K562 (cell line): ENCODE measurements at regions not wholly inside any gene's neighbourhood (a gene's known extent, or its start where the extent isn't known, plus 50 kb on each side); places are given as distances from the start of the nearest gene placed in this dataset.

Source experiments
- ATAC-seq: fragments of 200-7000 bp; cut with Tn5 transposase; 3 replicates; pipeline ENCODE4 v1.9.1; 2020; ENCODE audit warnings: moderate library complexity
- BruUV-seq: library from RNA; stranded (reverse); fragments of 400-500 nt; replicated peaks from 2 replicates; lab custom pipeline; 2021; lab: Mats Ljungman, UMichigan
- CTCF ChIA-PET: fragments of 300-600 bp; formaldehyde crosslinking; extraction: SDS; loops from one replicate; lab custom pipeline; 2021; ENCODE audit warnings: low intra/inter-chr PET ratio; lab: Yijun Ruan, JAX
- POLR2A ChIA-PET: fragments of 300-600, 350-650 bp; sonication (Branson Sonifier 250); formaldehyde crosslinking; extraction: SDS; loops from one replicate; lab custom pipeline; 2021; ENCODE audit warnings: antibody characterized with exemption, inconsistent platforms; lab: Yijun Ruan, JAX
- DNase-seq, 4 experiments: peaks; one replicate each; pipeline versions ENCODE4 v3.0.0 to v3.0.0-alpha.2; 2011 to 2018; ENCODE audit warnings: low spot score in 3 of 4, mixed read lengths in 3 of 4; ENCODE audit errors: extremely low read depth in 1 of 4
- FAIRE-seq: peaks from 2 replicates; lab custom pipeline; 2011; peaks lifted over from hg19 to GRCh38; lab: Jason Lieb, UNC
- H2AFZ ChIP-seq: 2 replicates; pipeline ENCODE4 v1.6.0; 2011; ENCODE audit warnings: low read depth, low read length, control low read depth, inconsistent platforms
- H3K27ac ChIP-seq: fragments of 200-600 bp; 3 replicates; pipeline ENCODE4 v1.8.0; 2011; ENCODE audit warnings: low read depth, mild to moderate bottlenecking, control low read depth, inconsistent platforms, low read length, moderate library complexity, mixed read lengths; ENCODE audit errors: extremely low read depth
- H3K27me3 ChIP-seq, 2 experiments: fragments of 300-600 bp in 1 of 2; 2 replicates in 1 of 2; 3 replicates in 1 of 2; pipeline versions ENCODE4 v1.6.0 to v1.8.0; 2011; ENCODE audit warnings: inconsistent platforms in 2 of 2, low read length in 2 of 2, mild to moderate bottlenecking in 1 of 2, mixed read lengths in 1 of 2, moderate library complexity in 1 of 2; ENCODE audit not compliant: control insufficient read depth in 2 of 2, insufficient read depth in 2 of 2
- H3K36me3 ChIP-seq: fragments of 300-600 bp; 3 replicates; pipeline ENCODE4 v1.8.0; 2011; ENCODE audit warnings: mild to moderate bottlenecking, low read length, inconsistent platforms; ENCODE audit not compliant: control insufficient read depth, insufficient read depth
- H3K4me1 ChIP-seq, 2 experiments: fragments of 200-600 bp in 1 of 2; replicated peaks in 1 of 2; 2 replicates in 1 of 2; 3 replicates in 1 of 2; pipeline versions ENCODE4 v1.5.1 to v1.8.0; 2011; ENCODE audit warnings: inconsistent platforms in 2 of 2, low read length in 2 of 2, mild to moderate bottlenecking in 1 of 2, mixed read lengths in 1 of 2, moderate library complexity in 1 of 2; ENCODE audit not compliant: control insufficient read depth in 2 of 2, insufficient read depth in 2 of 2
- H3K4me2 ChIP-seq: 2 replicates; pipeline ENCODE4 v1.6.1; 2011; ENCODE audit warnings: low read length, control low read depth, inconsistent platforms, mixed read lengths; ENCODE audit not compliant: insufficient read depth
- H3K4me3 ChIP-seq: fragments of 200-600 bp; sonication (generic), shearing (Covaris generic); 2 replicates; pipeline ENCODE4 v1.5.1; 2016; ENCODE audit warnings: control low read depth, inconsistent platforms
- H3K79me2 ChIP-seq: fragments of 200-600 bp; 3 replicates; pipeline ENCODE4 v1.8.0; 2011; ENCODE audit warnings: low read length, inconsistent platforms; ENCODE audit not compliant: control insufficient read depth, insufficient read depth
- H3K9ac ChIP-seq, 2 experiments: 2 replicates each; pipeline versions ENCODE4 v1.6.0 to v1.6.1; 2011; ENCODE audit warnings: low read depth in 2 of 2, low read length in 2 of 2, control low read depth in 1 of 2, inconsistent platforms in 1 of 2, mild to moderate bottlenecking in 1 of 2, mixed read lengths in 1 of 2; ENCODE audit not compliant: insufficient read depth in 1 of 2
- H3K9me1 ChIP-seq: one replicate; pipeline ENCODE4 v1.6.0; 2011; ENCODE audit warnings: inconsistent platforms, mild to moderate bottlenecking, low read length, moderate library complexity; ENCODE audit not compliant: control insufficient read depth, insufficient read depth
- H3K9me3 ChIP-seq: replicated peaks from 2 replicates; pipeline ENCODE4 v1.5.1; 2011; ENCODE audit warnings: low read depth, low read length, inconsistent platforms; ENCODE audit not compliant: control insufficient read depth, insufficient read depth
- H4K20me1 ChIP-seq: replicated peaks from 2 replicates; pipeline ENCODE4 v1.6.1; 2011; ENCODE audit warnings: low read length, inconsistent platforms, mixed read lengths; ENCODE audit not compliant: control insufficient read depth, insufficient read depth
- ARHGAP35 ChIP-seq: fragments of 450-650 bp; IDR thresholded peaks from 2 replicates; pipeline ENCODE4 v1.6.1; 2018; ENCODE audit not compliant: partially characterized antibody
- BRD9 ChIP-seq: fragments of 450-650 bp; IDR thresholded peaks from 2 replicates; pipeline ENCODE4 v1.6.1; 2018; ENCODE audit warnings: low read depth; ENCODE audit not compliant: partially characterized antibody
- FOXJ3 ChIP-seq: sonication (generic); formaldehyde crosslinking; IDR thresholded peaks from 2 replicates; pipeline ENCODE4 v1.4.0; 2020; ENCODE audit warnings: mild to moderate bottlenecking, missing genetic modification reagents
- IRF2 ChIP-seq: sonication (generic); formaldehyde crosslinking; IDR thresholded peaks from 2 replicates; pipeline ENCODE4 v1.8.1; 2022; ENCODE audit warnings: mild to moderate bottlenecking, missing genetic modification reagents
- KDM2B ChIP-seq: fragments of 250-450 bp; sonication (Bioruptor Pico); IDR thresholded peaks from 2 replicates; pipeline ENCODE4 v1.8.0; 2021; ENCODE audit warnings: mild to moderate bottlenecking, moderate library complexity
- MLLT1 ChIP-seq, 2 experiments: fragments of 450-650 bp; IDR thresholded peaks; 2 replicates each; pipeline ENCODE4 v1.6.1; 2016
- NFXL1 ChIP-seq: fragments of 450-650 bp; formaldehyde crosslinking; IDR thresholded peaks from 2 replicates; pipeline ENCODE4 v1.4.0; 2021; ENCODE audit warnings: mild to moderate bottlenecking
- POLR3A ChIP-seq: IDR thresholded peaks from 2 replicates; pipeline ENCODE4 v1.6.1; 2011; ENCODE audit warnings: borderline replicate concordance, mild to moderate bottlenecking, moderate library complexity; ENCODE audit not compliant: insufficient read length, insufficient read depth; ENCODE audit errors: extremely low read depth
- SAFB2 ChIP-seq: fragments of 200-400 bp; formaldehyde crosslinking; IDR thresholded peaks from 2 replicates; pipeline ENCODE4 v1.6.1; 2018; ENCODE audit warnings: borderline replicate concordance, low read length, low read depth, moderate library complexity; ENCODE audit not compliant: severe bottlenecking
- SFPQ ChIP-seq: fragments of 200-400 bp; formaldehyde crosslinking; IDR thresholded peaks from 2 replicates; pipeline ENCODE4 v1.6.1; 2017; ENCODE audit warnings: mild to moderate bottlenecking, low read depth, low read length, moderate library complexity
- YY1 ChIP-seq, 3 experiments: IDR thresholded peaks; 2 replicates each; pipeline ENCODE4 v1.6.1; 2011; ENCODE audit warnings: low read length in 2 of 3, mild to moderate bottlenecking in 2 of 3, moderate library complexity in 2 of 3, borderline replicate concordance in 1 of 3, control low read depth in 1 of 3, low read depth in 1 of 3; ENCODE audit not compliant: insufficient read depth in 3 of 3, insufficient replicate concordance in 2 of 3, control insufficient read depth in 1 of 3, insufficient read length in 1 of 3; ENCODE audit errors: extremely low read depth in 1 of 3
- ZNF511 ChIP-seq: sonication (generic); formaldehyde crosslinking; IDR thresholded peaks from 2 replicates; pipeline ENCODE4 v1.8.0; 2022; ENCODE audit warnings: mild to moderate bottlenecking, missing genetic modification reagents
- WGBS: fragments of 100-300 bp; shearing (Covaris generic); methylation state at CpG from one replicate; pipeline ENCODE4 v1.1.6; 2016; ENCODE audit warnings: low coverage, mixed read lengths; ENCODE audit not compliant: insufficient coverage; ENCODE audit errors: missing lambda C conversion rate; 5-methylcytosine and 5-hydroxymethylcytosine counted together
- in situ Hi-C: fragments of 300-500 bp; cut with MboI; formaldehyde crosslinking; loops from 4 replicates; pipeline ENCODE4 v1.15.0; 2018; ENCODE audit warnings: inconsistent platforms, mixed read lengths
- intact Hi-C: fragments of 100-400 bp; cut with micrococcal nuclease; formaldehyde crosslinking; loops from 2 replicates; pipeline ENCODE4 v1.14.2; 2022
- TF ChIP-seq, protein P1 (sequence below): fragments of 250-450 bp; sonication (Bioruptor Pico); IDR thresholded peaks from 2 replicates; pipeline ENCODE4 v1.5.0; 2022; ENCODE audit warnings: mild to moderate bottlenecking

DNA sequence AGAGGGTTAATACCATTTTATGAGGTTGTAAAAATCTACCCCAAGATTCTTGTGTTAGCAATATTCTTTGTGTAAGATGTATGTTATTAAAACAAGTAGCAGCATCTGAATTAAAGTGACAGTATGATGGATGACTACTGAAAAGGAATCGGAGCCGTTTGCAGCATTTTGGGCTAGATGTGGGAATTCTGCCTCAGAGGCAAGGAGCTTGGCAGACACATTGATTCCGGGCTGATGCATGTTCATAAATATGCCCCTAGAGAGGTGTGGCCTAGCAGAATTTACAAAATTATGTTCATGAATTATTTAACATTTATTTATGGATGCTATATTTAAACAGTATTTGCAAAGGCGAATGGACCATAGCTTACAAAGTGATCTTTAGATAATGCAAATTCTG is 389.0 kb upstream of the ETAA1 start:
- H4K20me1 ChIP-seq: no peaks in the 10 kb centered on the region
- intact Hi-C loops: no loop called here
- no peak overlapping the region for H3K9ac ChIP-seq
- H3K4me2 ChIP-seq: no peak overlapping the region
- no peaks in the 10 kb centered on the region for H3K36me3 ChIP-seq
- H3K27ac ChIP-seq: no peak overlapping the region
- H3K79me2 ChIP-seq: no peaks in the 10 kb centered on the region
- no peak overlapping the region for H2AFZ ChIP-seq
- H3K4me3 ChIP-seq: no peak overlapping the region
- ATAC-seq (no peak), FAIRE-seq (no peak), DNase-seq (no peak)
- POLR2A ChIA-PET: interaction anchor here (0.9 kb wide), 1 partner anchor 46 kb away, joined by 3 read pairs; no protein-coding TSS in a partner anchor
- CTCF ChIA-PET: no interaction called here
- WGBS: 0% methylated on average over 4 of the region's 4 CpGs
- in situ Hi-C loops: no loop called here
- no peaks in the 10 kb centered on the region for H3K27me3 ChIP-seq
- no peaks in the 10 kb centered on the region for H3K9me1 ChIP-seq
- no peaks in the 10 kb centered on the region; the same call in 1 of the 2 replicates for H3K9me3 ChIP-seq
- TF ChIP-seq YY1 (IDR thresholded peaks at IDR 0.05; ENCODE audit: borderline replicate concordance in 1 of 3, control insufficient read depth in 1 of 3, extremely low read depth in 1 of 3, insufficient read depth in 3 of 3, insufficient read length in 1 of 3, insufficient replicate concordance in 2 of 3, low read depth in 1 of 3, low read length in 2 of 3) (no peak), ZNF511 (CRISPR knock-in tag) (no peak), MLLT1 (IDR thresholded peaks at IDR 0.05) (no peak), IRF2 (no peak), POLR3A (no peak), KDM2B (CRISPR knock-in tag) (no peak), SAFB2 (no peak), FOXJ3 (CRISPR knock-in tag) (no peak), ARHGAP35 (no peak), SFPQ (no peak), NFXL1 (CRISPR knock-in tag) (no peak), BRD9 (no peak)
- TF ChIP-seq, protein P1, sequence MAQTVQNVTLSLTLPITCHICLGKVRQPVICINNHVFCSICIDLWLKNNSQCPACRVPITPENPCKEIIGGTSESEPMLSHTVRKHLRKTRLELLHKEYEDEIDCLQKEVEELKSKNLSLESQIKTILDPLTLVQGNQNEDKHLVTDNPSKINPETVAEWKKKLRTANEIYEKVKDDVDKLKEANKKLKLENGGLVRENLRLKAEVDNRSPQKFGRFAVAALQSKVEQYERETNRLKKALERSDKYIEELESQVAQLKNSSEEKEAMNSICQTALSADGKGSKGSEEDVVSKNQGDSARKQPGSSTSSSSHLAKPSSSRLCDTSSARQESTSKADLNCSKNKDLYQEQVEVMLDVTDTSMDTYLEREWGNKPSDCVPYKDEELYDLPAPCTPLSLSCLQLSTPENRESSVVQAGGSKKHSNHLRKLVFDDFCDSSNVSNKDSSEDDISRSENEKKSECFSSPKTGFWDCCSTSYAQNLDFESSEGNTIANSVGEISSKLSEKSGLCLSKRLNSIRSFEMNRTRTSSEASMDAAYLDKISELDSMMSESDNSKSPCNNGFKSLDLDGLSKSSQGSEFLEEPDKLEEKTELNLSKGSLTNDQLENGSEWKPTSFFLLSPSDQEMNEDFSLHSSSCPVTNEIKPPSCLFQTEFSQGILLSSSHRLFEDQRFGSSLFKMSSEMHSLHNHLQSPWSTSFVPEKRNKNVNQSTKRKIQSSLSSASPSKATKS: no peak
- no peaks in the 10 kb centered on the region for H3K4me1 ChIP-seq
- no TSS peak for BruUV-seq
